Breast epithelium (tissue), 3 donors: ENCODE measurements at regions not wholly inside any gene's neighbourhood (a gene's known extent, or its start where the extent isn't known, plus 50 kb on each side); places are given as distances from the start of the nearest gene placed in this dataset.

Experiments
- POLR2A ChIP-seq: fragments of 450-650 bp; IDR thresholded peaks from one replicate; pipeline ENCODE4 v1.6.1; 2016; ENCODE audit warnings: antibody characterized with exemption, mild to moderate bottlenecking, moderate library complexity
- POLR2AphosphoS5 ChIP-seq, 3 donors: sonication (generic); formaldehyde crosslinking; IDR thresholded peaks; one replicate each; pipeline ENCODE4 v1.6.1; 2017; ENCODE audit warnings: antibody characterized with exemption in 3 of 3

- TF ChIP-seq POLR2A (no peak), POLR2AphosphoS5 (IDR thresholded peaks at IDR 0.05) (no peak)
Measured at GRCh38 chr18:51463483-51464136, 266.1 kb upstream of the MEX3C start.
